K562 (cell line): ENCODE measurements at regions not wholly inside any gene's neighbourhood (a gene's known extent, or its start where the extent isn't known, plus 50 kb on each side); places are given as distances from the start of the nearest gene placed in this dataset.

Experiments
- ATAC-seq: fragments of 200-7000 bp; cut with Tn5 transposase; 3 replicates; pipeline ENCODE4 v1.9.1; 2020; ENCODE audit warnings: moderate library complexity
- BruUV-seq: library from RNA; stranded (reverse); fragments of 400-500 nt; replicated peaks from 2 replicates; lab custom pipeline; 2021; lab: Mats Ljungman, UMichigan
- CTCF ChIA-PET: fragments of 300-600 bp; formaldehyde crosslinking; extraction: SDS; loops from one replicate; lab custom pipeline; 2021; ENCODE audit warnings: low intra/inter-chr PET ratio; lab: Yijun Ruan, JAX
- POLR2A ChIA-PET: fragments of 300-600, 350-650 bp; sonication (Branson Sonifier 250); formaldehyde crosslinking; extraction: SDS; loops from one replicate; lab custom pipeline; 2021; ENCODE audit warnings: antibody characterized with exemption, inconsistent platforms; lab: Yijun Ruan, JAX
- DNase-seq, 4 experiments: peaks; one replicate each; pipeline versions ENCODE4 v3.0.0 to v3.0.0-alpha.2; 2011 to 2018; ENCODE audit warnings: low spot score in 3 of 4, mixed read lengths in 3 of 4; ENCODE audit errors: extremely low read depth in 1 of 4
- FAIRE-seq: peaks from 2 replicates; lab custom pipeline; 2011; peaks lifted over from hg19 to GRCh38; lab: Jason Lieb, UNC
- H2AFZ ChIP-seq: 2 replicates; pipeline ENCODE4 v1.6.0; 2011; ENCODE audit warnings: low read depth, low read length, control low read depth, inconsistent platforms
- H3K27ac ChIP-seq: fragments of 200-600 bp; 3 replicates; pipeline ENCODE4 v1.8.0; 2011; ENCODE audit warnings: low read depth, mild to moderate bottlenecking, control low read depth, inconsistent platforms, low read length, moderate library complexity, mixed read lengths; ENCODE audit errors: extremely low read depth
- H3K27me3 ChIP-seq, 2 experiments: fragments of 300-600 bp in 1 of 2; 2 replicates in 1 of 2; 3 replicates in 1 of 2; pipeline versions ENCODE4 v1.6.0 to v1.8.0; 2011; ENCODE audit warnings: inconsistent platforms in 2 of 2, low read length in 2 of 2, mild to moderate bottlenecking in 1 of 2, mixed read lengths in 1 of 2, moderate library complexity in 1 of 2; ENCODE audit not compliant: control insufficient read depth in 2 of 2, insufficient read depth in 2 of 2
- H3K36me3 ChIP-seq: fragments of 300-600 bp; 3 replicates; pipeline ENCODE4 v1.8.0; 2011; ENCODE audit warnings: mild to moderate bottlenecking, low read length, inconsistent platforms; ENCODE audit not compliant: control insufficient read depth, insufficient read depth
- H3K4me1 ChIP-seq, 2 experiments: fragments of 200-600 bp in 1 of 2; replicated peaks in 1 of 2; 2 replicates in 1 of 2; 3 replicates in 1 of 2; pipeline versions ENCODE4 v1.5.1 to v1.8.0; 2011; ENCODE audit warnings: inconsistent platforms in 2 of 2, low read length in 2 of 2, mild to moderate bottlenecking in 1 of 2, mixed read lengths in 1 of 2, moderate library complexity in 1 of 2; ENCODE audit not compliant: control insufficient read depth in 2 of 2, insufficient read depth in 2 of 2
- H3K4me2 ChIP-seq: 2 replicates; pipeline ENCODE4 v1.6.1; 2011; ENCODE audit warnings: low read length, control low read depth, inconsistent platforms, mixed read lengths; ENCODE audit not compliant: insufficient read depth
- H3K4me3 ChIP-seq: fragments of 200-600 bp; sonication (generic), shearing (Covaris generic); 2 replicates; pipeline ENCODE4 v1.5.1; 2016; ENCODE audit warnings: control low read depth, inconsistent platforms
- H3K79me2 ChIP-seq: fragments of 200-600 bp; 3 replicates; pipeline ENCODE4 v1.8.0; 2011; ENCODE audit warnings: low read length, inconsistent platforms; ENCODE audit not compliant: control insufficient read depth, insufficient read depth
- H3K9ac ChIP-seq, 2 experiments: 2 replicates each; pipeline versions ENCODE4 v1.6.0 to v1.6.1; 2011; ENCODE audit warnings: low read depth in 2 of 2, low read length in 2 of 2, control low read depth in 1 of 2, inconsistent platforms in 1 of 2, mild to moderate bottlenecking in 1 of 2, mixed read lengths in 1 of 2; ENCODE audit not compliant: insufficient read depth in 1 of 2
- H3K9me1 ChIP-seq: one replicate; pipeline ENCODE4 v1.6.0; 2011; ENCODE audit warnings: inconsistent platforms, mild to moderate bottlenecking, low read length, moderate library complexity; ENCODE audit not compliant: control insufficient read depth, insufficient read depth
- H3K9me3 ChIP-seq: replicated peaks from 2 replicates; pipeline ENCODE4 v1.5.1; 2011; ENCODE audit warnings: low read depth, low read length, inconsistent platforms; ENCODE audit not compliant: control insufficient read depth, insufficient read depth
- H4K20me1 ChIP-seq: replicated peaks from 2 replicates; pipeline ENCODE4 v1.6.1; 2011; ENCODE audit warnings: low read length, inconsistent platforms, mixed read lengths; ENCODE audit not compliant: control insufficient read depth, insufficient read depth
- CBFA2T3 ChIP-seq: fragments of 450-650 bp; IDR thresholded peaks from 2 replicates; pipeline ENCODE4 v1.6.1; 2017
- CHD2 ChIP-seq: IDR thresholded peaks from 2 replicates; pipeline ENCODE4 v1.6.1; 2011; ENCODE audit warnings: low read depth, low read length
- CSDE1 ChIP-seq, 2 experiments: fragments of 450-650 bp; IDR thresholded peaks; 2 replicates each; pipeline ENCODE4 v1.6.1; 2016; ENCODE audit warnings: mild to moderate bottlenecking in 1 of 2
- FOXK2 ChIP-seq, 2 experiments: fragments of 450-650 bp; IDR thresholded peaks in 1 of 2; conservative IDR thresholded peaks in 1 of 2; 2 replicates each; pipeline ENCODE4 v1.6.1; 2016; ENCODE audit warnings: low read depth in 2 of 2, mild to moderate bottlenecking in 1 of 2
- KAT7 ChIP-seq: sonication (generic); formaldehyde crosslinking; IDR thresholded peaks from 2 replicates; pipeline ENCODE4 v1.8.0; 2022; ENCODE audit warnings: missing genetic modification reagents, mild to moderate bottlenecking, borderline replicate concordance
- KLF10 ChIP-seq: fragments of 250-450 bp; sonication (Bioruptor Pico); IDR thresholded peaks from 2 replicates; pipeline ENCODE4 v1.6.1; 2021; ENCODE audit warnings: matching md5 sums
- MAFG ChIP-seq: fragments of 450-650 bp; conservative IDR thresholded peaks from 2 replicates; pipeline ENCODE4 v1.6.1; 2016; ENCODE audit warnings: missing genetic modification characterization, missing compliant biosample characterization
- MAFK ChIP-seq: IDR thresholded peaks from 2 replicates; pipeline ENCODE4 v1.6.1; 2011; ENCODE audit warnings: low read length, improper control_type of control experiment
- MLX ChIP-seq, 2 experiments: fragments of 450-650 bp in 1 of 2; sonication (generic) in 1 of 2; formaldehyde crosslinking; conservative IDR thresholded peaks; 2 replicates each; pipeline versions ENCODE4 v1.4.0 to v1.8.1; 2020 to 2022; ENCODE audit warnings: mild to moderate bottlenecking in 1 of 2, missing genetic modification reagents in 1 of 2
- MXI1 ChIP-seq: IDR thresholded peaks from 2 replicates; pipeline ENCODE4 v1.6.1; 2011; ENCODE audit warnings: low read depth, mild to moderate bottlenecking, improper control_type of control experiment, low read length
- NFIC ChIP-seq: fragments of 450-650 bp; IDR thresholded peaks from 2 replicates; pipeline ENCODE4 v1.6.1; 2017; ENCODE audit warnings: mild to moderate bottlenecking, inconsistent platforms
- TAF1 ChIP-seq: IDR thresholded peaks from 2 replicates; pipeline ENCODE4 v1.6.1; 2011; ENCODE audit warnings: mild to moderate bottlenecking, low read length, moderate library complexity; ENCODE audit not compliant: insufficient read depth, control insufficient read depth, severe bottlenecking; ENCODE audit errors: extremely low read depth
- TEAD4 ChIP-seq, 2 experiments: sonication (generic) in 1 of 2; formaldehyde crosslinking in 1 of 2; IDR thresholded peaks; 2 replicates each; pipeline versions ENCODE4 v1.6.1 to v1.8.0; 2012 to 2022; ENCODE audit warnings: borderline replicate concordance in 1 of 2, inconsistent platforms in 1 of 2, low read length in 1 of 2, mild to moderate bottlenecking in 1 of 2, missing genetic modification reagents in 1 of 2
- ZBTB33 ChIP-seq: sonication (generic); formaldehyde crosslinking; IDR thresholded peaks from 2 replicates; pipeline ENCODE4 v1.8.1; 2023; ENCODE audit warnings: mild to moderate bottlenecking, missing genetic modification reagents
- ZBTB8A ChIP-seq: fragments of 450-650 bp; IDR thresholded peaks from 2 replicates; pipeline ENCODE4 v1.6.1; 2018; ENCODE audit warnings: mild to moderate bottlenecking, moderate library complexity; ENCODE audit not compliant: partially characterized antibody
- WGBS: fragments of 100-300 bp; shearing (Covaris generic); methylation state at CpG from one replicate; pipeline ENCODE4 v1.1.6; 2016; ENCODE audit warnings: low coverage, mixed read lengths; ENCODE audit not compliant: insufficient coverage; ENCODE audit errors: missing lambda C conversion rate; 5-methylcytosine and 5-hydroxymethylcytosine counted together
- in situ Hi-C: fragments of 300-500 bp; cut with MboI; formaldehyde crosslinking; loops from 4 replicates; pipeline ENCODE4 v1.15.0; 2018; ENCODE audit warnings: inconsistent platforms, mixed read lengths
- intact Hi-C: fragments of 100-400 bp; cut with micrococcal nuclease; formaldehyde crosslinking; loops from 2 replicates; pipeline ENCODE4 v1.14.2; 2022

DNA sequence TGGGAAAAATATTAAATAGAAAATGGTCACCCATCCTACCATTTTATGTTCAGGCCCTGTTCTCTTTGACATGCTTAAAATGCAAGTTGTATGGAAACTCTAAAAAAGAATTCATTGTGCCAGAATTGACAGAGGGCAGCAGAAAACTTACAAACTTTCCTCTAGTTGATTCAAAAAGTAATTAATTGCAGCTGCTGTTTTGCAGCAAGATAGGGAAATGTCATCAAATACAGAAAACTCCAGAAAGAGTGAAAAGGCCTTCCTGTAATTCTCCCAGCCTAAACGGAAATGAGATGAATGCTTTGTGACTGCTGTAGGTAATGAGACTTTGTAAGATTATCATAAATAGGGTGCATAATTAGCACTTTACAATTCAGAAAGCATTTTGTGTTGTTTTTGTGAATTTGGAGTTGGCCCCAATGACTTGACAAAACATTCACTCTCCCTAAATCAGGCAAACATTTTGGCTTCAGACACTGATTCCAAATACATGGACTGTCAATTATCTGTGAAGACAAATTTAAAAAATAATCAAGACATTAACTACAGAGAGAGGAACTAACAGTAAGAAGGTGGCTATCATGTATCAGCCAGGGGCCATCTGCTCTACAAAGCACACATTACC is 861.8 kb downstream of the SQOR start (continued):
- TF ChIP-seq CHD2 (no peak), TEAD4 (IDR thresholded peaks at IDR 0.05; ENCODE audit: low read length) (no peak), TEAD4 (CRISPR knock-in tag; IDR thresholded peaks at IDR 0.05; ENCODE audit: borderline replicate concordance) (no peak), MAFK (no peak), ZBTB8A (no peak)

DNA sequence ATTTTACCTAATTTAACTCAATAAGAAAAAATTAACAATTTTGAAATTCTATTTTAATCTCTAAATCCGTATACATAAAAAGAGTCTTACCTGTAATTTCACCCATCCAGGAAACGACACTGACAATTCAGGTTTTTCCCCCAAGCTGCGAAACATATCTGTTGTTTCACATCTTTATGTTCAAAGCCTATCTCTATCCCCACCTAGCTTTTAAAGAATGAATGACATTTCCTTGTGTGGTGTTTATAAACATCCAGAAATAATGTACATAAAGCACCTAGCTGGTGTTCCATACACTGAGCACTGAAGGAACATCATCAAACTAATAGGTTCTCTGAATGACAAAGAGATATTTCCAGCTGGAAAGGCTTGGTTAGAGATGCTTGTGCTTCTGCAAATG is 867.8 kb downstream of the SQOR start:
- in situ Hi-C loops, result no loop called here

More for the DNA sequence above, 867.8 kb downstream of the SQOR start:
- DNase-seq (no peak), FAIRE-seq (no peak), ATAC-seq (no peak)
- ChIA-PET POLR2A (no interaction called here), CTCF (no interaction called here)
- Histone ChIP-seq H3K27me3 (no peaks in the 10 kb centered on the region), H3K4me3 (no peak overlapping the region), H2AFZ (no peak overlapping the region), H3K4me2 (no peak overlapping the region), H3K9ac (no peak overlapping the region), H4K20me1 (no peaks in the 10 kb centered on the region), H3K4me1 (no peaks in the 10 kb centered on the region), H3K9me1 (no peaks in the 10 kb centered on the region), H3K9me3 (no peaks in the 10 kb centered on the region), H3K36me3 (no peaks in the 10 kb centered on the region), H3K79me2 (no peaks in the 10 kb centered on the region), H3K27ac (no peak overlapping the region)
- intact Hi-C loops, result no loop called here
- TF ChIP-seq KLF10 (CRISPR knock-in tag), result no peak
- no peak for TF ChIP-seq MLX (CRISPR knock-in tag; conservative IDR thresholded peaks at IDR 0.05)
- TF ChIP-seq KAT7 (CRISPR knock-in tag), result no peak
- no peak for TF ChIP-seq FOXK2 (conservative IDR thresholded peaks at IDR 0.05 in 1 of 2, IDR thresholded peaks at IDR 0.05 in 1 of 2; ENCODE audit: low read depth in 2 of 2)
- TF ChIP-seq CBFA2T3, result no peak
- no peak for TF ChIP-seq MXI1
- no peak for TF ChIP-seq NFIC
- no peak for TF ChIP-seq MAFG
- TF ChIP-seq CSDE1 (IDR thresholded peaks at IDR 0.05), result no peak
- TF ChIP-seq TAF1, result no peak
- TF ChIP-seq ZBTB33 (CRISPR knock-in tag), result no peak
- 5% methylated on average over 3 of the region's 3 CpGs for WGBS
- BruUV-seq, result no TSS peak
